Parathyroid adenoma (tissue), 2 donors: ENCODE measurements at regions not wholly inside any gene's neighbourhood (a gene's known extent, or its start where the extent isn't known, plus 50 kb on each side); places are given as distances from the start of the nearest gene placed in this dataset.

ENCODE experiments used
- H2AFZ ChIP-seq: fragments of 300-600 bp; sonication (generic); one replicate; pipeline ENCODE4 v1.7.0; 2017; ENCODE audit warnings: antibody characterized with exemption, mild to moderate bottlenecking
- H3K27ac ChIP-seq: fragments of 300-600 bp; sonication (generic); one replicate; pipeline ENCODE4 v1.7.0; 2017
- H3K27me3 ChIP-seq: fragments of 300-600 bp; sonication (generic); one replicate; pipeline ENCODE4 v1.7.0; 2017; ENCODE audit warnings: low read length; ENCODE audit not compliant: control insufficient read depth, insufficient read depth
- H3K36me3 ChIP-seq: fragments of 300-600 bp; sonication (generic); one replicate; pipeline ENCODE4 v1.7.0; 2017; ENCODE audit warnings: low read length; ENCODE audit not compliant: control insufficient read depth, insufficient read depth
- H3K4me1 ChIP-seq: fragments of 300-600 bp; sonication (generic); one replicate; pipeline ENCODE4 v1.7.0; 2017; ENCODE audit warnings: control low read depth
- H3K4me2 ChIP-seq: fragments of 300-600 bp; sonication (generic); one replicate; pipeline ENCODE4 v1.7.0; 2017; ENCODE audit warnings: low read length
- H3K4me3 ChIP-seq: fragments of 300-600 bp; sonication (generic); one replicate; pipeline ENCODE4 v1.7.0; 2017; ENCODE audit warnings: low read depth, low read length
- H3K79me2 ChIP-seq: fragments of 300-600 bp; sonication (generic); one replicate; pipeline ENCODE4 v1.7.0; 2017; ENCODE audit warnings: control low read depth
- H3K9ac ChIP-seq: fragments of 300-600 bp; sonication (generic); one replicate; pipeline ENCODE4 v1.7.0; 2017; ENCODE audit warnings: mild to moderate bottlenecking
- H3K9me3 ChIP-seq: fragments of 300-600 bp; sonication (generic); one replicate; pipeline ENCODE4 v1.7.0; 2017; ENCODE audit warnings: low read length; ENCODE audit not compliant: control insufficient read depth
- CTCF ChIP-seq: fragments of 300-600 bp; sonication (generic); IDR thresholded peaks from one replicate; pipeline ENCODE4 v1.7.0; 2017; ENCODE audit warnings: antibody characterized with exemption, mild to moderate bottlenecking
- donor health status: primary hyperparathyroidism.

- no peaks in the 10 kb centered on the region for H3K9me3 ChIP-seq
- H3K4me1 ChIP-seq, result no peaks in the 10 kb centered on the region
- H3K27me3 ChIP-seq, result no peaks in the 10 kb centered on the region
- no peaks in the 10 kb centered on the region for H3K36me3 ChIP-seq
- no peak overlapping the region for H3K4me2 ChIP-seq
- TF ChIP-seq CTCF, result no peak
- no peak overlapping the region for H2AFZ ChIP-seq
- H3K4me3 ChIP-seq, result no peak overlapping the region
- H3K9ac ChIP-seq, result no peak overlapping the region
- no peak overlapping the region for H3K27ac ChIP-seq
- H3K79me2 ChIP-seq, result no peaks in the 10 kb centered on the region
These were observed 1028.5 kb downstream of the NR2F1-AS1 start for GRCh38 chr5:92552206-92553160.

GRCh38 chr5:92548346-92548745 is 1032.7 kb downstream of the NR2F1-AS1 start:
- Histone ChIP-seq H3K9me3 (no peaks in the 10 kb centered on the region), H3K4me2 (no peak overlapping the region), H3K4me1 (no peaks in the 10 kb centered on the region), H3K9ac (no peak overlapping the region), H3K79me2 (no peaks in the 10 kb centered on the region), H3K4me3 (no peak overlapping the region), H2AFZ (no peak overlapping the region), H3K27ac (no peak overlapping the region), H3K36me3 (no peaks in the 10 kb centered on the region), H3K27me3 (no peaks in the 10 kb centered on the region)
- TF ChIP-seq CTCF, result no peak

- no peak overlapping the region for H3K27ac ChIP-seq
These were observed 1036.4 kb downstream of the NR2F1-AS1 start for GRCh38 chr5:92544596-92544995.

GRCh38 chr5:92544036-92544435 is 1037.0 kb downstream of the NR2F1-AS1 start:
- no peak overlapping the region for H2AFZ ChIP-seq
- no peaks in the 10 kb centered on the region for H3K36me3 ChIP-seq
- no peaks in the 10 kb centered on the region for H3K79me2 ChIP-seq
- H3K27me3 ChIP-seq, result no peaks in the 10 kb centered on the region
- H3K9ac ChIP-seq, result no peak overlapping the region
- no peak overlapping the region for H3K4me2 ChIP-seq
- TF ChIP-seq CTCF, result no peak
- H3K27ac ChIP-seq, result no peak overlapping the region
- H3K9me3 ChIP-seq, result no peaks in the 10 kb centered on the region
- no peaks in the 10 kb centered on the region for H3K4me1 ChIP-seq
- no peak overlapping the region for H3K4me3 ChIP-seq

More at GRCh38 chr5:92544596-92544995, 1036.4 kb downstream of the NR2F1-AS1 start:
- no peaks in the 10 kb centered on the region for H3K4me1 ChIP-seq
- no peaks in the 10 kb centered on the region for H3K36me3 ChIP-seq
- no peak overlapping the region for H3K4me3 ChIP-seq
- H2AFZ ChIP-seq, result no peak overlapping the region
- H3K9ac ChIP-seq, result no peak overlapping the region
- no peaks in the 10 kb centered on the region for H3K9me3 ChIP-seq
- no peaks in the 10 kb centered on the region for H3K27me3 ChIP-seq
- TF ChIP-seq CTCF, result no peak
- no peaks in the 10 kb centered on the region for H3K79me2 ChIP-seq
- no peak overlapping the region for H3K4me2 ChIP-seq
